ENCODE measurements at regions not wholly inside any gene's neighbourhood (a gene's known extent, or its start where the extent isn't known, plus 50 kb on each side); places are given as distances from the start of the nearest gene placed in this dataset.

GRCh38 chr2:60095903-60096302 lies 457.6 kb downstream of the BCL11A start:
- TF ChIP-seq RAD21 (conservative IDR thresholded peaks at IDR 0.05 in 1 of 2, IDR thresholded peaks at IDR 0.05 in 1 of 2) (no peak), KDM1A (IDR thresholded peaks at IDR 0.05; ENCODE audit: low read depth) (no peak), RCOR1 (IDR thresholded peaks at IDR 0.05; ENCODE audit: low read depth, low read length) (no peak), POLR2A (IDR thresholded peaks at IDR 0.05; ENCODE audit: low read length) (no peak), EP300 (IDR thresholded peaks at IDR 0.05) (no peak), ZC3H11A (IDR thresholded peaks at IDR 0.05) (no peak), PHF8 (IDR thresholded peaks at IDR 0.05; ENCODE audit: borderline replicate concordance, low read depth) (no peak), MAZ (IDR thresholded peaks at IDR 0.05; ENCODE audit: borderline replicate concordance, low read depth, low read length) (no peak), FOSB (CRISPR knock-in tag; IDR thresholded peaks at IDR 0.05) (no peak)
- TF ChIP-seq, protein P1, sequence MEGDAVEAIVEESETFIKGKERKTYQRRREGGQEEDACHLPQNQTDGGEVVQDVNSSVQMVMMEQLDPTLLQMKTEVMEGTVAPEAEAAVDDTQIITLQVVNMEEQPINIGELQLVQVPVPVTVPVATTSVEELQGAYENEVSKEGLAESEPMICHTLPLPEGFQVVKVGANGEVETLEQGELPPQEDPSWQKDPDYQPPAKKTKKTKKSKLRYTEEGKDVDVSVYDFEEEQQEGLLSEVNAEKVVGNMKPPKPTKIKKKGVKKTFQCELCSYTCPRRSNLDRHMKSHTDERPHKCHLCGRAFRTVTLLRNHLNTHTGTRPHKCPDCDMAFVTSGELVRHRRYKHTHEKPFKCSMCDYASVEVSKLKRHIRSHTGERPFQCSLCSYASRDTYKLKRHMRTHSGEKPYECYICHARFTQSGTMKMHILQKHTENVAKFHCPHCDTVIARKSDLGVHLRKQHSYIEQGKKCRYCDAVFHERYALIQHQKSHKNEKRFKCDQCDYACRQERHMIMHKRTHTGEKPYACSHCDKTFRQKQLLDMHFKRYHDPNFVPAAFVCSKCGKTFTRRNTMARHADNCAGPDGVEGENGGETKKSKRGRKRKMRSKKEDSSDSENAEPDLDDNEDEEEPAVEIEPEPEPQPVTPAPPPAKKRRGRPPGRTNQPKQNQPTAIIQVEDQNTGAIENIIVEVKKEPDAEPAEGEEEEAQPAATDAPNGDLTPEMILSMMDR (IDR thresholded peaks at IDR 0.05): no peak
- TF ChIP-seq, protein P2, sequence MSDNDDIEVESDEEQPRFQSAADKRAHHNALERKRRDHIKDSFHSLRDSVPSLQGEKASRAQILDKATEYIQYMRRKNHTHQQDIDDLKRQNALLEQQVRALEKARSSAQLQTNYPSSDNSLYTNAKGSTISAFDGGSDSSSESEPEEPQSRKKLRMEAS (IDR thresholded peaks at IDR 0.05): no peak

Data from A549 (cell line).